GM12873 (cell line): ENCODE measurements at regions not wholly inside any gene's neighbourhood (a gene's known extent, or its start where the extent isn't known, plus 50 kb on each side); places are given as distances from the start of the nearest gene placed in this dataset.

ENCODE experiments used
- TF ChIP-seq, protein P1 (sequence below): IDR thresholded peaks from 2 replicates; pipeline ENCODE4 v1.5.1; 2012; ENCODE audit warnings: low read depth, mild to moderate bottlenecking, moderate library complexity, low read length, control low read depth; ENCODE audit not compliant: insufficient read depth; ENCODE audit errors: missing control alignments

DNA sequence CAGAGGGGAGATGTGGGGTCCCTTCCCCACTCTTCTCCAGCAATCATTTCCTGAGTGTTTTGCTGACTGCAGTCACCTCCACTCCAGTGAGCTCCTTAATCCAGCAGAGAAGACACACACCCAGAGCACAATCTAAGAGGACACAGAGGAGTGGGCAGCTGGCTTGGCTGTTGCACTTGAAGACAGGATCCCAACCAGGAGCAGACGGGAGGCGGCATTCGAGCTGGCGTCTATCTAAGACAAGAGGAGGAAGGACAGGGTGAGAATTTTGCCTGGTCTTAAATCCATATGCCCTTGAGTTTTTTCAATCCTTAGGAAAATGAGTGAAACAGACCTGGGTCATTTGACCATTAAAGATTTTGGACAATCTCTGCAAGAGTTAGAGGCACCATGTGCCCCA is 56.1 kb upstream of the SIM2 start:
- TF ChIP-seq, protein P1, sequence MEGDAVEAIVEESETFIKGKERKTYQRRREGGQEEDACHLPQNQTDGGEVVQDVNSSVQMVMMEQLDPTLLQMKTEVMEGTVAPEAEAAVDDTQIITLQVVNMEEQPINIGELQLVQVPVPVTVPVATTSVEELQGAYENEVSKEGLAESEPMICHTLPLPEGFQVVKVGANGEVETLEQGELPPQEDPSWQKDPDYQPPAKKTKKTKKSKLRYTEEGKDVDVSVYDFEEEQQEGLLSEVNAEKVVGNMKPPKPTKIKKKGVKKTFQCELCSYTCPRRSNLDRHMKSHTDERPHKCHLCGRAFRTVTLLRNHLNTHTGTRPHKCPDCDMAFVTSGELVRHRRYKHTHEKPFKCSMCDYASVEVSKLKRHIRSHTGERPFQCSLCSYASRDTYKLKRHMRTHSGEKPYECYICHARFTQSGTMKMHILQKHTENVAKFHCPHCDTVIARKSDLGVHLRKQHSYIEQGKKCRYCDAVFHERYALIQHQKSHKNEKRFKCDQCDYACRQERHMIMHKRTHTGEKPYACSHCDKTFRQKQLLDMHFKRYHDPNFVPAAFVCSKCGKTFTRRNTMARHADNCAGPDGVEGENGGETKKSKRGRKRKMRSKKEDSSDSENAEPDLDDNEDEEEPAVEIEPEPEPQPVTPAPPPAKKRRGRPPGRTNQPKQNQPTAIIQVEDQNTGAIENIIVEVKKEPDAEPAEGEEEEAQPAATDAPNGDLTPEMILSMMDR: no peak

DNA sequence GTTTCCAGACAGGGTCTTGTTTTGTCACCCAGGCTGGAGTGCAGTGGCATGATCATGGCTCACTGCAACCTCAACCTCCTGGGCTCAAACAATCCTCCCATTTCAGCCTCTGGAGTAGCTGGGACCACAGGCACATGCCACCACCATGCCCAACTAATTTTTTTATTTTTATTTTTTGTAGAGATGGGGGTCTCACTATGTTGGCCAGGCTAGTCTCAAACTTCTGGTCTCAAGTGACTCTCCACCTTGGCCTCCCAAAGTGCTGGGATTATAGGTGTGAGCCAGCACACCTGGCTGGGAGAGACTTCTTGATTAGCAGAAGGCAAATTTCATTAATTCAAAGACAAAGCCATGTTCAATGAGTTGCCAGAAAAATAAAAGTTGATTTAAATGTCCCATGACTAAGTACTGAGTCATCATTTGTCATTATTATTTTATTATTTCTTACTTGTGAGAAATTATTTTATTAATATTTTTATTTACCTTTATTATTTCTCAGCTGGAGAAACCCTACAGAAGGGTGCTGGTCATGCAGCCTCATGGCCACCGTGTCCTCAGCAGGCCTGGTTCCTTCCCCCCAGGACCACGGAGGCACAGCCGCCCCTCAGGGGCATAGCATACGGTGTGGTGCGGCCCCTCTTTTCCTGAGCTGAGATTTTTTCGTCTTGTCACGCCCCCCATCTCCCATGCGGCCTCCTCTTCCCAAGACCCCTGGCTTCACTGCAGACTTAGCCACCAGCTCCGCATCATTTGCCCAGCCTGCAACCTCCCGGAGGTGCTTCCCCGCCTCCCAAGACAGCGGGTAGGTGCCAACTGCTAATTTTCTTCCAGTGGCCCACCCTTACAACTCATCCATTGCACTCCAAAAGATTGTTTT is 55.3 kb upstream of the SIM2 start:
- TF ChIP-seq, protein P1: no peak

DNA sequence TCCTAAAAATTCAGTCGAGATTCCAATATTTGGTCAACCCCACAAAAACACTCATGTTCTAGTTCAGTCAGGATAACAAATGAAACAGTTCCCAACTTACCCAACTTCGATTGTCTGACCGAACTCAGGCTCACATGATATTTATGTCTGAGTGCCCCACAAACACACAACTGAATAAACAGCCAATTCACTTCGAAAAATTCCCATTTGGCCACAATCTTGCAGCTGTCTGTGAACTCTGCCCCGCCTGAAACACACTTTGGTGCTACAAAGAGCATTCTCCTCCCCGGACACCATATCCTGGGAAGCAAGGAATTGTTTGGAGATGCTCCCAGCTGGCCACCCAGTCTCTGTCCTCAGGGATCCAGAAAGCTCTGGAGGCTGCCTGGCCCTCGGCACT is 52.9 kb upstream of the SIM2 start:
- TF ChIP-seq, protein P1: no peak

DNA sequence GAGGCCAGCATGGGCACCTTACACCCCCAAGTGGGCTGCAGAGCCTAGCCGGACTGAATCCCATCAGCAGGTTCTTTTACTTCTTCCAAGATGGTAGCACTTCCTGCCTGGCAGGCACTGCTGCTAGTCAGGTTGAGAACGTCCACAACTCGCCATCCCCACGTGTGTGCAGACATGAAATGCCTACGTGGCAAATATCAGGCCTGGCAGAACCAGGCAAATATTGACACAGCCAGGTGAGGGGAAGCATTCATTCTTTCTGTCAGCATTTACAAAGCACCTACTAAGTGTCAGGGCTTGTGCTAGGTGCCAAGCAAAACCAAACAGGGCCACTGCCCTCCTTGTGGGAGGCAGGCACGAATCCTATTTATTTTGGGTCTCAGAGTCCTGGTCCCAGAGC is 52.3 kb upstream of the SIM2 start:
- TF ChIP-seq, protein P1: no peak

DNA sequence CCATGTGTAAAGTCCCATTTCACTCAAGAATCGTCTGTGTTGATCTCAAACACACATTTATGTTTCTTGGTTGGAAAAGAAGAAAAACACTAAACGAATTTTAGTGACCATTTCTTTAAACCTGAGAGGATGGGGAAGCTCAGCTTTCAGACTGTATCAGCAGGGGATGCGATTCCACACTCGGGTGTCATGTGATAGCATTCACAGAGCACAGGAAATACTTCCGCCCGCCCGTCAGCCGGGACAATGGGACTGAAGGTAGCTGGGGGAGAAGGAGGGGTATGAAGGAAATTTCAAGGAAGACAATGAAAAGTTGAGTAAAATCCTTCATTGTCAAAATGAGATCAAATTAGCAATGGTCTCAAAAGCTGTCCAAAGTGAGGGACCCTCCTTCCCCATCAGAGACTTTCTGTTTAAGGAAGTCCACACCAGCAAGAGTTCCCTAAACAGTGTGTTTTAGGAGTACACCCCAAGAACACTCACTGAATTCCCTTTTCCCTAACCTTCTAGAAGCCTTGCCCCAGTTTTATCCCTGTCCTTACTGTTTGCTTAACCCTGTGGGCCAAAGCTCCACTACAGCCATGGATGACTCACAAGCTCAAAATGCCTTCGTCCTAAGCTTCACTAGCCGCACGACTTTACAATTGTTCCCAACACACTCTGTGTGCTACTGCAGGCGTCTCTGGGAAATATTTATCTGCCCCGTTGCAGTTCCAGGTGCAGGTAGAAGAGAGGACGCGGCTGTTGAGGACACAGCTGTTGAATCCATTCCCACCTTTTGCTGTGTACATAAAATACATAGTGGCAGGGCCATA is 51.4 kb upstream of the SIM2 start:
- TF ChIP-seq, protein P1: no peak
